ENCODE measurements at regions not wholly inside any gene's neighbourhood (a gene's known extent, or its start where the extent isn't known, plus 50 kb on each side); places are given as distances from the start of the nearest gene placed in this dataset.

DNA sequence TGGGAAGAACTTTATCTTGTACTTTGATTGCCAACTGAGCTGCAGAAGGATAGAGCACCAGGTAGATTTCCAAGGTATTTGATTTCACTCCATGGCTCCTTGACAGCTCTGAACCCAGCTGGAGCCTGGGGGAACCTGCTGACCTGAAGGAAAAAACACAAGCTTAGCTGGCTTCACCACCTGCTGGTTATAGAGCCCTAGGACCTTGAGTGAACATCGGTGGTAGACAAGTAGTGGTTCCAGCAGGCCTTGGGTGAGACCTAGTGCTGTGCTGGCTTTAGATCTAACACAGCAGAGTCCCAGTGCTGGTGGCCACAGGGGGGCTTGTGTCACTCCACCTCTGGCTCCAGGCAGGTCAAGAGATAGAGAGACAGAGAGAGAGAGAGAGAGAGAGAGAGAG, 1102.6 kb downstream of the ADGRL3 start:
- no peak for TF ChIP-seq POLR2AphosphoS5 (IDR thresholded peaks at IDR 0.05; ENCODE audit: low read depth, low read length)
- no peak for TF ChIP-seq POLR2A (IDR thresholded peaks at IDR 0.05; ENCODE audit: low read depth, low read length)
